H54 (cell line): ENCODE measurements at regions not wholly inside any gene's neighbourhood (a gene's known extent, or its start where the extent isn't known, plus 50 kb on each side); places are given as distances from the start of the nearest gene placed in this dataset.
"Not testable (repeated sequence)": the region's sequence is repeated elsewhere in the genome, so short reads cannot be mapped to it uniquely, and the experiment has no call there.

ENCODE experiments used
- DNase-seq: peaks from one replicate; pipeline ENCODE4 v3.0.0; 2011; ENCODE audit warnings: low spot score, mixed read lengths; ENCODE audit not compliant: insufficient read length
- FAIRE-seq: peaks from 3 replicates; lab custom pipeline; 2011; peaks lifted over from hg19 to GRCh38; lab: Jason Lieb, UNC
- POLR2A ChIP-seq: IDR thresholded peaks from 2 replicates; pipeline ENCODE4 v1.6.1; 2011; ENCODE audit warnings: low read depth, mild to moderate bottlenecking, low read length

DNA sequence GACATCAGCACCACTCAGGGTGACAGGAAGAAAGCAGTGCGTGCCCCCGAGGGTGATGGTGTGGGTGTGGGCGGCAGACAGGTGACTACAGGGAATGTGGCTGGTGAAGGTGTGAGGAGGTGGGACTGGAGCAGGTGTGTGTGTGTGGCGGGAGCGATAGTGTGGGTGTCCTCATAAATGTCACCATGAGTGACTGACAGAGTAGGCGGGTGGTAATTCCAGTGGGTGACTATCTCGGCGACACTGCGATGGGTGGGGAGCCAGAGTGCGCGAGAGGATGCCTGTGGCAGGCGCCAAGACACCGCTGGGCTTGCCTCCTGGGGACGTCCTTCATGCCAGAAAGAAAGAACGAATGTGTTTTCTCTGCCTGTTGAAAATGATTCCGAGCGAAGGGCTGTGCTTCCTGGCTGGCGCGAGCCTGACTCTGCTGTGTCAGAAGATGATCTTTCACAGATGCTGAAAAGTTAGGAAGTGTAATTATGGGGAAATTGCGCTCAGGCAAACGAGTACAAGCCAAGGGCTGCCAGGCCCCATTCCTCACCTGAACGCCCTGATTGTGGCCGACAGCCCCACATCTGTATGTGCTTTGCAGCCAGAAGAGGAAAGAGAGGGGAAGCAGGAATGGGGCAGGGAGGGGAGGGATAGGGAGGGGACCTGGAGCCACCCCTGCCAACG lies 98.8 kb upstream of the CD82 start:
- no peak for DNase-seq
- no peak for FAIRE-seq
- no peak for TF ChIP-seq POLR2A

DNA sequence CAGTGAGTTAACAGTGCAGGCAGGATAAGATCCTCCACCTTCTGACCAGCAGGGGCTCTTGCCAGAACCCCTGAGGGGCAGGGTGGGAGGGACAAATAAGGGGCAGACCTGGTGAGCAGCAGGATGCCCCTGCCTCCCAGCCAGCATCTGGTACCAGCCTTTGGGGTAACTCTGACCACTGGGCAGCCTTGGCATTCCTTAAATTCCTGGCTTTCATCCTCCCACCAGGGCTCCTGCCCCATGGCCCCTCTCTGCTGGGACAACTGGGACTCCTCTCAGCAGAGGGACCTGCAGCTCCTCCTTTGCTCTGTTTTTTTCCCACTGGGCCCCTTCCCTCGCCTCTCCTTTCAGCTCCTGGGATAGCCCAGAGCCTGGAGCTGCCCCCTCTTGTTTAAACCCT lies 98.0 kb upstream of the CD82 start:
- DNase-seq (no peak), FAIRE-seq (no peak)
- no peak for TF ChIP-seq POLR2A

DNA sequence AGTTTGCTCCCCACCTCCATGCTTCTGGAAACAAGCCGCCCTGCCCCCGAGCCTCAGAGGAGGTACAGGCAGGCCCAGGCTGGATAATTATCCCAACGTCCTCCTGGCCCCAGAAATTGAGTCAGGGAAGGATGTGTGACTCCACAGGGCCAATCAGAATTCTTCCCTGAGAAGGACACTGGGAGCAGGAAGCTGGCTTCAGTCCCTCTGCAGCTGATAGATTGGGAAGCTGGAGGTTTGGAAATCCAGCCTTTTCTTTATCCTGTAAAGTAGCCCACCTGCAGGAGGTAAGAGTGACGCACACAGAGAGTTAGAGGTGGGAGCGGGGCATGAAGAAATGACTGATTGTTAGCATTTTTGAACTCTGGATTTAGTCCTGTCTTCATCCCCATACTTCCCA lies 97.5 kb upstream of the CD82 start:
- no peak for FAIRE-seq
- no peak for TF ChIP-seq POLR2A
- no peak for DNase-seq

DNA sequence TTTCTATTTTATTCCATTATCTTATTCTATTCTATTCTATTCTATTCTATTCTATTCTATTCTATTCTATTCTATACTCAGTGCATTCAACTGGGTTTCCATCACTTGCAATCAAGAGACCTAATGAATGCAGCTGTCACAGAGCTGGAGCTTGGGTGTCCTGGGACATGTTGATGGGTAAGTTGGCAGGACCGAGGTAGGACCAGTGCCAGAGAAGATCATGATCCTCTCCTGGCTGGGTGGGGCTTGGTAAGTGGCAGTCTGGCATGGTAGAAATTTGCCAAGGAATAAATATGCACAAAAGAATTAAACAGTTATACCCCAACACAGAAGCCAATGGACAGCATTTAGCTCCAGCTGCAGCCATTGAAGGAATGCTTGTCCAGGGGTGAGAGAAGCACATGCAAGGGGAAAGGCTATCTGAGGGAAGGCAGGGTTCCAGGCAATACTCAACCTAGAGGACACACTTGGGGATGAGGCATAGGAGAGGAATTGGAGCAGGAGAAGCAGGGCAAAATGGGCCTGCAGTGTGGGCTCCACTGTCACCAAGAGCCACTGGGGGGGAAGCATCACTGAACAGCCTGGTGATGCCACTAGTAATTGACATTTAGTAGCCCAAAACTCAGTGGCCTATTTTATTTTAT lies 97.0 kb upstream of the CD82 start:
- FAIRE-seq = no peak
- no peak for TF ChIP-seq POLR2A
- DNase-seq = no peak

DNA sequence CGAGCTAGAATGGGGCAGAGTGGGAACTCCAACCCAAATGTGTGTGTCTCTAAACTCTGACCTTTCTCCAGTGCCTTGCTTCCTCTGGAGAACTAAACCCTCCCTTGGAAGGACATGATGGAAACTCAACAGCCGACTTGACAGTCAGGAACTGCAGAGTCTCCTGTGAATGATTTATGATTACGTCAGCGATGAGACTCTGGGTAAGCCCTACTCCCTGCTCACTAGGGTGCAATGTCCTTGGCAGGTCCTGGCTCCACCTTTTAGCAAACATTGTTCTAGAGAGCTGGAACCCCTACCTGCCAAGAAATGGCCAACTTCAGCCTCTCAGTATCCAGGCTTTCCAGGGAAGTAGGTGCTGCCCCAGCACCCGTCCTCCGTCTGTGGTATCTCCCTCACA lies 96.1 kb upstream of the CD82 start:
- DNase-seq = no peak
- TF ChIP-seq POLR2A = no peak
- FAIRE-seq = no peak

DNA sequence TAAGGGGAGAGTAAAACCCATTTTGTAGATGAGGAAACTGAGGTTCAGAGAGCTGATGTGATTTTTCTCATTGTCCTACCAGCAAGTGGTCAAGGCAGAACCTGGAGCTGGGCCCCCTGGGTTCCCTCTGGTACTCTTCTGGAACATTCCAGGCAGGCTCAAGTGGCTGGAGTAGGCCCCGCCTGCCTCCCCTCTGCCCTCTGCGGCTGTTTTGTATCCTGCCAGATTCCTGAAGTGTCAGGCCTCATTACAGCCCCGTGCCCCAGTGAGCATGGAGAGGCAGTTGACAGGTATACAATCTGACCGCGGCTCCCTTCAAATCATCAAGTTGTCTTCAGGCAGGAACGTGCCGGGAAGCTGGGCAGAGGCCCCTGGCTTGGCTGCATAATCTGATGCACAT lies 94.6 kb upstream of the CD82 start:
- TF ChIP-seq POLR2A = no peak
- DNase-seq (no peak), FAIRE-seq (no peak)

DNA sequence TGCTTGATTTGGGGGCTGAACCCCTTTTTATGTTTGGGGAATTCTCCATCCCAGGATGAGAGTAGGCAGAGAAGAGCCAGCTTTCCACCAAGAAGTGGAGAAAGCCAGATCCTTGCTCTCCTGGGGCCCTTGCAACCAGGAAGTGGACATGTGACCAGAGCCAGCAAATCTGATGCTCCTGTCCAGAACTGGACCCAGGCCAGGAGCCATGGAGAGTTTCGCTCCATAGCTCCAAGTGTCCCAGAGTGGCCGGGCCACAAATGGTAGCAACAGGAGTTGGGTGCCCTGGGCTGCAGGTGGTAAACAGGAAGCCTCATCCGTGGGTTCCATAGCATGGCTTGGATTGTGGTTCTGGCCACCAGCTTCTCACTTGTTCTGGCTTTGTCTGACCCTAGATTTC lies 93.9 kb upstream of the CD82 start:
- FAIRE-seq (no peak), DNase-seq (no peak)
- no peak for TF ChIP-seq POLR2A

DNA sequence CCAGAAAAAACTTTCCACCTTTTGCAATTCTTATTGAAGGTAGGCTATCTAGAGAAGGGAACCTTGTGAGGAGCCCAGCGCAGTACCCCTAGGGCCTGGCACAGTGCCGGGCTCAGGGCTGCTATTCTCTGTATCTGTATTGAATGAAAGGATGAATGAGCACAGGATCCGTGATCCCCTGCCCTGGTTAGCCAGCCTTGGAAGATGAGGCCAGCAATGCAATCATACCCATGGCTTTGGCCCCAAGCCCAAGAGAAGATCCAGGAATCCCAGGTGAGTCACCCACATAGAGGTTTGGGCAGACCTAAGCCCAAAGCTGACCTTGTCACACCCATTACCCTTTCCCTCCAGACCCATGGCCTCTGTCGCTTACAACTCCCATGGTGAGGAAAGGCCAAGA lies 92.5 kb upstream of the CD82 start:
- no peak for TF ChIP-seq POLR2A
- FAIRE-seq = no peak
- DNase-seq = no peak

DNA sequence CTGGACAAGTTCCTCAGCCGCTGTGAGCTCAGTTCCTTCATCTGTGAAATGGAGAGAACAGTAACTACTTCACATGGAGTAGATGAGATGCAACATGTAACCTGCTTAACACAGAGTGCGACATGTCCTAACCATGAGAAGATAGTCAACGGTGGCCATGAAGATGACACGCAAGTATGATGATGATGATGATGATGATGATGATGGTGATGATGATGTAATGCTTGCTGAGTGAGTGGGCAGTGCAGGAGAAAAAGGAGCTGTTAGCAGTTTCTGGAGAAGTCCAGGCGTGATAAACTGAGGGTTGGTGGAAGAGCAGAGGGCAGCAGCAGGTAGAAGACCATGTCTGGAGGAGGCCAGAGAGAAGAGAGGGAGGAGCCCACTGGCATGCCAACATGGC lies 90.8 kb upstream of the CD82 start:
- no peak for FAIRE-seq
- no peak for DNase-seq
- no peak for TF ChIP-seq POLR2A

DNA sequence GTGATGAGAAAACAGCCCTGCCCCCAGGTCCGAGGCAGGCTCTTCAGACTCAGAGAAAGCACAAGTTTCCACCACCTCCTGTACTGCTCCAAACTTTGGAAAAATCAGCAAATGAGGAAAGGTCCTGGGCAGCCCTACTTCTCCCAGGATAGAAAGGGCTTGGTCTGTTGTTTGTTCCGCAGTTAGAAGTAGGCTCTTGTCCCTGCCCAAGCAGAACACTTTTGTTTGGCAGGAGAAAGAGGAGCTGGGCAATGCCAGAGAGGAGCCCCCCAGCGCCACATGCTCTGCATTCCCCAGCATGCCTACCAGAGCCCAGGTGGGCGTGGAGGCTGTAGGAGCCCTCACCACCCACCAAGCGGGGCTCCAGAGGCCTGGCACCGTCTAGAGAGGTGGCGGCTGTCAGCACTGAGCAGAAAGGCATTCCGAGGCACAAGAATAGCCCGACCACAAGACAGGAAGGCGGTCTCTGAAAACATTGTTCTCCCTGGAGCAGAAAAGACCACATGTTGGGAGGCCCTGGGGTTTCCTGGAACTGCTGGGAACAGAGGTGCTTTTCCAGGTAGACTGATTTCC lies 90.3 kb upstream of the CD82 start:
- FAIRE-seq = no peak
- no peak for DNase-seq
- TF ChIP-seq POLR2A = no peak

DNA sequence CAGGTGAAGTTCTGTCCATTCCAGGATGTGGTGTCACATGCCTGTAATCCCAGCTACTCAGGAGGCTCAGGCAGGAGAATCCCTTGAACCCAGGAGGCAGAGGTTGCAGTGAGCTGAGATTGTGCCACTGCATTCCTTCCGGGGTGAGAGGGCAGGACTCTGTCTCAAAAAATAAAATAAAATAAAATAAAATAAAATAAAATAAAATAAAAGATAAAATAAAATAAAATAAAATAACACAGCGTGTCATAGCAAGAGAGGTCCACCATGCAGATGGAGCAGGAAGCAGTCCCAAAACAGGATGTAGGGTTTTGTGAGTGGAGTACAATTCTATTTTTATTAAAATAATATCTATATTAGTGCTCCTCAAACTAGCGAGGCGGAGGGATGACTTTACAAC lies 83.1 kb upstream of the CD82 start:
- DNase-seq, FAIRE-seq: not testable (repeated sequence)

DNA sequence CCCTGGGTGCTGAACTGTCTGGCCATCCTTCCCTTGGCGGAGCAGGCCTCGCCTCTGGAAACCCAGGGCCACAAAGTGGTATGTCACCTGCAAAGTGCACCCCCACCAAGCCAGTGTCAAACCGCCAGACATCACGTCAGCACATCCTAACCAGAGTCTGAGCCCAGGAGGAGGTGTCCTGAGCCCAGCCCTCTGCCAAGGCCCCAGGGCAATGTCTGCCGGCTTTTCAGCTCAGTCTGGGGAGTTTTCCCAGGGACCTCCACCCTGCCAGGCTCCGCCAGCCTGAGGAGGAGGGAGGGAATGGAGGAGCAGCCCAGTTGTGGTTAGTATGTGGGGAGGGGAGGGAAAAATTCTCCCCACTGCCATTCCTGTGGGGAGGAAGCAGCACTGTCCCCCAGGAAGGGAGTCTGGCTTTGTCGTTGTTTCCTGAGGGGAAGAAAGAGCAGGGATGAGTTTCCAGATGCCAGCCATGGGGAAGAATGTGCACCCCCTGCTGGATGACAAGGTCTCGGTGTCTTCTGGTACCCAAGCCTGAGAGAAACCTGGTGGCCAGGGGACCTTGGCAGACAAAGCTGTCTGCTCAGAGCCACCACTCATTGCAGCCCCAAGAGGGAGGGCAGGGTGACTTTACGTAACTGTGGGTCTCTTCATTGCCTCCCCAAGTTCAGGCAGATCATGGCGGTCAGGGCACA lies 81.4 kb upstream of the CD82 start:
- DNase-seq = no peak
- no peak for TF ChIP-seq POLR2A
- FAIRE-seq = no peak

DNA sequence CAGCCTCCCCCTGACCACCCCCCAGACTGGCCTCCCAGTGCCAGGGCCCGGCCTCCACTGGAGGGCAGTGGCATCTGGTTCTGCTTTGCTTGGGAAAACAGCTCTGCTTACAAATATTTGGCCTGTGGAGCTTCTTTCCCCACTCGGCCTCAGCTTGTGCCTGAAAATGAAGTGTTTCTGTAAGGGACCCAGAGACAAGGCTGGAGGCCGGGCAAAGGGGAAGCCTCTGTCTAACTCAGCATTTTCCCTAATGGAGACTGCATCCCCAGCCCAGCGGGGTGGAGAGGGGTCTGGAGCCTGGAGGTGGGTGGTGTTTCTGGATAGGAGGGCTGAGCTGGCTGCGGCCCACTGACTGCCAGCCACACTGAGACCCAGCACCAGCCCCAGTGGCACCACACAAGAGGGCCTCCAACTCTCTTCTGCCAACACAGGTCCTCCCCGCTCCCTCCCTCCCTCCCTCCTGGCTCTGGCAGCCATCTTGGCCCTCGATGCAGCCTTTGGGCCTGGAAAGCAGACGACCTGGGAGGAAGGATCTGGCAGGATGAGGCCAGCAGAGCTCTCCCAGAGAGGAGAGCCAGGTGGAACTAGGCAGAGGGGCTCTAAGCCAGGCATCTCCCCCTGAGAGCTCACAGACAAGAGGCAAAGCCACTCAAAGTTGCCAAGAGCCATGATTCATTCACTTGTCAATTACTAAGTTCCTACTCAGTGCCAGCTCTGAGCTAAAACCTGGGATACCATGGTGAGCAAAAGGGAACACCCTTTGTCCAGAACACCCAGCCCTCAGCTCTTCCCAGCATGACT lies 77.1 kb upstream of the CD82 start:
- no peak for DNase-seq
- TF ChIP-seq POLR2A = no peak
- FAIRE-seq = no peak

DNA sequence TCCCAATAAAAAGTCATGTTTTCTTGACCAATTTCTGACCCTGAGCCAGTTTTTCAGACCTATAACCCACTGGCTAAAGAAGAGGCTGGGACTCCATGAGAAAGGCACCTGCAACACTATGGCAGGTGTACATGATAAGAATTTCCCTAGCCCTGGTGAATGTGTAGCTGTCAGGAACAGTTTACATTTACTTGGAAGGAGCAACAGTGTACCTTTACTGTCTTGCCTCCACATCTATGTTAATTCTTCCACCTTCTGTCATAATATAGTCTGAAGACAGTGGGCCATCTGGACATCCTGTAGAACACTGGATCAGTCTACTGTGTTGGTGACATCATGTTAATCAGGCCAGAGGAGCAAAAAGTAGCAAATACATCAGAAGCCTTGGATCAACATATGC lies 72.1 kb upstream of the CD82 start:
- FAIRE-seq = no peak
- no peak for DNase-seq
- TF ChIP-seq POLR2A = no peak
